Spleen (tissue), 11 donors: ENCODE measurements at regions not wholly inside any gene's neighbourhood (a gene's known extent, or its start where the extent isn't known, plus 50 kb on each side); places are given as distances from the start of the nearest gene placed in this dataset.

Source experiments
- DNase-seq: peaks from one replicate; pipeline ENCODE4 v3.0.0-alpha.2; 2020
- H3K27ac ChIP-seq, 8 donors: fragments of 200-600 bp; sonication (generic) in 7 of 8; 1 replicate in 4 of 8; 2 replicates in 4 of 8; pipeline versions ENCODE4 v1.5.0 to v1.8.0; 2016 to 2021; ENCODE audit warnings: inconsistent platforms in 4 of 8, mild to moderate bottlenecking in 4 of 8, moderate library complexity in 1 of 8
- H3K27me3 ChIP-seq, 7 donors: fragments of 200-600 bp; sonication (generic) in 6 of 7; replicated peaks in 1 of 7; 1 replicate in 4 of 7; 2 replicates in 3 of 7; pipeline versions ENCODE4 v1.5.0 to v1.8.0; 2016 to 2021; ENCODE audit warnings: inconsistent platforms in 3 of 7, mild to moderate bottlenecking in 1 of 7
- H3K36me3 ChIP-seq, 6 donors: fragments of 200-600 bp; sonication (generic) in 5 of 6; 1 replicate in 4 of 6; 2 replicates in 2 of 6; pipeline versions ENCODE4 v1.5.0 to v1.8.0; 2016 to 2021; ENCODE audit warnings: inconsistent platforms in 2 of 6
- H3K4me1 ChIP-seq, 6 donors: fragments of 200-600 bp; sonication (generic) in 5 of 6; 1 replicate in 3 of 6; 2 replicates in 3 of 6; pipeline versions ENCODE4 v1.5.0 to v1.8.0; 2016 to 2021; ENCODE audit warnings: inconsistent platforms in 3 of 6
- H3K4me3 ChIP-seq, 8 donors: fragments of 200-600 bp; sonication (generic) in 7 of 8; 1 replicate in 4 of 8; 2 replicates in 4 of 8; pipeline versions ENCODE4 v1.5.0 to v1.8.0; 2016 to 2021; ENCODE audit warnings: inconsistent platforms in 4 of 8, mild to moderate bottlenecking in 4 of 8, moderate library complexity in 2 of 8
- H3K9me3 ChIP-seq, 8 donors: fragments of 200-600 bp; sonication (generic) in 7 of 8; 1 replicate in 4 of 8; 2 replicates in 4 of 8; pipeline versions ENCODE4 v1.5.0 to v1.8.0; 2016 to 2021; ENCODE audit warnings: inconsistent platforms in 4 of 8
- CTCF ChIP-seq, 11 experiments: fragments of 200-600 bp in 7 of 11; fragments of 450-650 bp in 4 of 11; sonication (generic) in 4 of 11; IDR thresholded peaks in 8 of 11; conservative IDR thresholded peaks in 3 of 11; 1 replicate in 7 of 11; 2 replicates in 4 of 11; pipeline versions ENCODE4 v1.4.0 to v1.8.0; 2016 to 2021; ENCODE audit warnings: antibody characterized with exemption in 11 of 11, inconsistent platforms in 4 of 11, mild to moderate bottlenecking in 1 of 11
- POLR2A ChIP-seq, 3 donors: fragments of 450-650 bp; IDR thresholded peaks; one replicate each; pipeline ENCODE4 v1.5.1; 2017; ENCODE audit warnings: antibody characterized with exemption in 3 of 3, mild to moderate bottlenecking in 1 of 3
- POLR2AphosphoS5 ChIP-seq, 3 donors: sonication (generic); formaldehyde crosslinking; IDR thresholded peaks; one replicate each; pipeline ENCODE4 v1.5.1; 2017; ENCODE audit warnings: antibody characterized with exemption in 3 of 3
- WGBS, 5 donors: extraction: QIAGEN DNeasy Blood & Tissue Kit in 3 of 5; methylation state at CpG; one replicate each; pipeline versions ENCODE4 v1.1.5 to v1.1.7; 2013 to 2018; 5-methylcytosine and 5-hydroxymethylcytosine counted together
- intact Hi-C: fragments of 100-400 bp; cut with DNase I; formaldehyde crosslinking; loops from one replicate; pipeline ENCODE4 v1.15.0; 2023; ENCODE audit warnings: low total_unique reads
- donor health status: healthy with polysubstance abuse.
- donor health status: DM: no; HTN: no; CAD: no; lungs with moderate emphysema.
- donor health status: DM: no; HTN: no; CAD: no.
- donor health status: Bipolar disorder and iron deficiency.
- donor health status: healthy.
- donor health status: DM: no; HTN: no; CAD: no.
- donor health status: DM: yes; HTN: yes; CAD: no.

- Histone ChIP-seq H3K36me3 (no peaks in the 10 kb centered on the region), H3K4me1 (no peaks in the 10 kb centered on the region), H3K4me3 (no peak overlapping the region), H3K27me3 (peaks cover 0 to 4% (median 0%) of the 10 kb centered on the region in 7 donors), H3K27ac (no peak overlapping the region), H3K9me3 (no peaks in the 10 kb centered on the region)
- TF ChIP-seq POLR2AphosphoS5 (IDR thresholded peaks at IDR 0.05) (no peak), POLR2A (IDR thresholded peaks at IDR 0.05) (no peak), CTCF (IDR thresholded peaks at IDR 0.05 in 8 of 11, conservative IDR thresholded peaks at IDR 0.05 in 3 of 11) (no peak)
- intact Hi-C loops = no loop called here
- DNase-seq = no peak
These were observed 86.9 kb upstream of the SMLR1 start for GRCh38 chr6:130740308-130740707.

DNA sequence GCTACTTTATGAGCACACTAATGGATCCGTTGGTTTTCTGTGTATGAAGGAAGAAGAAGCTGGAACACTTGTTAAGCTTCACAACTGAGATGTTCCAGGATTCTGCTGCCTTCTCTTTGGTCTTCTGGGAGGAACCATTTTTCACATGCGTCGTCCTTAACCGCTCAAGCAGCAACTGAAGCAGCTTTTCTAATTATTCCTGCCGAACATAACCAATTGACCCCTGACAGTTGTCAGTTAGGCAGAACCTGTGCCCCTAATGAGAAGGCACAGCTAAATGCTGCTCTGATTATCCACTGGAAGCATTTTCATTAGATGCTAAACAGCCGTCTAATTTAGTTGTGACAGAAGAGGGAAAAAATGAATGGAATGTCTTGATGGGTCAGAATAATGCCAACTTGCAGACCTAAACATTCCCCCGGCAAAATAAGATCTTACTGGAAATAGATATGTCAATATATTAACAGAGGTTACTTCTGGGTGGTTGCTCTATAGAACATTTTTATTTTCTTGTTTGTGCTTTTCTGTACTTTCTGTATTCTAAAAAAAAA is 85.0 kb upstream of the SMLR1 start:
- DNase-seq = no peak
- Histone ChIP-seq H3K4me3 (no peak overlapping the region), H3K36me3 (no peaks in the 10 kb centered on the region), H3K9me3 (no peaks in the 10 kb centered on the region), H3K27me3 (peaks cover 0 to 4% (median 0%) of the 10 kb centered on the region in 7 donors), H3K27ac (no peak overlapping the region), H3K4me1 (no peaks in the 10 kb centered on the region)
- WGBS, 5 donors = 69 to 82% (median 74%) methylated on average over 7 of the region's 7 CpGs
- intact Hi-C loops = no loop called here
- no peak for TF ChIP-seq POLR2A (IDR thresholded peaks at IDR 0.05)
- TF ChIP-seq POLR2AphosphoS5 (IDR thresholded peaks at IDR 0.05) = no peak
- no peak for TF ChIP-seq CTCF (IDR thresholded peaks at IDR 0.05 in 8 of 11, conservative IDR thresholded peaks at IDR 0.05 in 3 of 11)

DNA sequence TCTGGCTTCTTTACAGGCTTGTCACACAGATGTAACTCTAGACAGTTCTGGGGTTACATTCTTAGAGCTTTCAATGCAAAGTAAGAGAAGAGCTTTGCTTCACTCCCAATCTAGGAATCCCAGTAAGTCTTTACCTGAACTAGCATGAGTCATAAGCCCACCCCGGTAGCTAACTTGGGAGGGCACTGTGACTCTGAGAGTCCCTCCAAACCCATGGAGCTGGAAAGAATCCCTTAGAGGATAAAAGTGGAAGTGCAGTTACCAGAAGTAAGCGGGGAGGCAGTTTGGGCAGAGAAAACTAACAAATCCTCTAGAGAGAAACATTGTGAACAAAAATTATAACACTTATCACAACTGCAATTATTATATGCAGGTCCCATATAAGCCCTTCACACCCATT is 84.0 kb upstream of the SMLR1 start:
- H3K4me1 ChIP-seq = no peaks in the 10 kb centered on the region
- TF ChIP-seq POLR2A (IDR thresholded peaks at IDR 0.05) = no peak
- TF ChIP-seq POLR2AphosphoS5 (IDR thresholded peaks at IDR 0.05) = no peak
- TF ChIP-seq CTCF (IDR thresholded peaks at IDR 0.05 in 8 of 11, conservative IDR thresholded peaks at IDR 0.05 in 3 of 11) = no peak
- intact Hi-C loops = no loop called here
- peaks cover 0 to 4% (median 0%) of the 10 kb centered on the region in 7 donors for H3K27me3 ChIP-seq
- H3K4me3 ChIP-seq = no peak overlapping the region
- no peak for DNase-seq
- WGBS, 5 donors = 51 to 69% (median 56%) methylated on average over 2 of the region's 2 CpGs
- no peak overlapping the region for H3K27ac ChIP-seq
- H3K9me3 ChIP-seq = no peaks in the 10 kb centered on the region
- H3K36me3 ChIP-seq = no peaks in the 10 kb centered on the region

GRCh38 chr6:130744576-130745366 is 82.4 kb upstream of the SMLR1 start:
- Histone ChIP-seq H3K4me3 (no peak overlapping the region), H3K36me3 (no peaks in the 10 kb centered on the region), H3K27ac (no peak overlapping the region), H3K4me1 (no peaks in the 10 kb centered on the region), H3K27me3 (peaks cover 0 to 4% (median 0%) of the 10 kb centered on the region in 7 donors), H3K9me3 (peaks cover 0 to 11% (median 10%) of the 10 kb centered on the region in 8 donors)
- 84 to 93% (median 88%) methylated on average over 2 of the region's 2 CpGs for WGBS, 5 donors
- TF ChIP-seq POLR2AphosphoS5 (IDR thresholded peaks at IDR 0.05) = no peak
- TF ChIP-seq POLR2A (IDR thresholded peaks at IDR 0.05) = no peak
- no peak for TF ChIP-seq CTCF (IDR thresholded peaks at IDR 0.05 in 8 of 11, conservative IDR thresholded peaks at IDR 0.05 in 3 of 11)
- no peak for DNase-seq
- intact Hi-C loops = no loop called here
